H9 (cell line): ENCODE measurements at regions not wholly inside any gene's neighbourhood (a gene's known extent, or its start where the extent isn't known, plus 50 kb on each side); places are given as distances from the start of the nearest gene placed in this dataset.

Experiments used
- DNase-seq: peaks from one replicate; pipeline ENCODE4 v3.0.0-alpha.2; 2017
- H2AFZ ChIP-seq: one replicate; pipeline ENCODE4 v1.6.1; 2013; ENCODE audit warnings: mild to moderate bottlenecking, low read length, control low read depth, moderate library complexity
- H2AK5ac ChIP-seq: 2 replicates; pipeline ENCODE4 v1.6.1; 2013; ENCODE audit warnings: low read length, control low read depth, mixed read lengths; ENCODE audit not compliant: insufficient read length
- H2BK120ac ChIP-seq: one replicate; pipeline ENCODE4 v1.6.1; 2013; ENCODE audit warnings: low read depth, mild to moderate bottlenecking, low read length, control low read depth, inconsistent platforms; ENCODE audit not compliant: poor library complexity, severe bottlenecking
- H2BK12ac ChIP-seq: 2 replicates; pipeline ENCODE4 v1.6.1; 2013; ENCODE audit warnings: low read length, control low read depth, mixed read lengths, low read depth; ENCODE audit not compliant: insufficient read length
- H2BK15ac ChIP-seq: 2 replicates; pipeline ENCODE4 v1.6.1; 2013; ENCODE audit warnings: low read depth, low read length, control low read depth
- H2BK20ac ChIP-seq: one replicate; pipeline ENCODE4 v1.6.1; 2013; ENCODE audit warnings: low read depth, mild to moderate bottlenecking, low read length, control low read depth, inconsistent platforms; ENCODE audit not compliant: poor library complexity, severe bottlenecking
- H2BK5ac ChIP-seq: 2 replicates; pipeline ENCODE4 v1.6.1; 2013; ENCODE audit warnings: low read length, control low read depth, mixed read lengths; ENCODE audit not compliant: insufficient read length
- H3K14ac ChIP-seq: 2 replicates; pipeline ENCODE4 v1.6.1; 2013; ENCODE audit warnings: low read length, control low read depth; ENCODE audit not compliant: insufficient read depth
- H3K18ac ChIP-seq: 2 replicates; pipeline ENCODE4 v1.6.1; 2013; ENCODE audit warnings: low read depth, mild to moderate bottlenecking, mixed read lengths, low read length, control low read depth; ENCODE audit not compliant: insufficient read length
- H3K23ac ChIP-seq: 2 replicates; pipeline ENCODE4 v1.6.1; 2013; ENCODE audit warnings: low read length, control low read depth, mixed read lengths, low read depth; ENCODE audit not compliant: insufficient read length
- H3K23me2 ChIP-seq: 2 replicates; pipeline ENCODE4 v1.6.1; 2013; ENCODE audit warnings: low read depth, mild to moderate bottlenecking, mixed read lengths, low read length, control low read depth; ENCODE audit not compliant: insufficient read length, poor library complexity, severe bottlenecking
- H3K27ac ChIP-seq: 2 replicates; pipeline ENCODE4 v1.5.1; 2013; ENCODE audit warnings: low read length, control low read depth, mixed read lengths, low read depth; ENCODE audit not compliant: insufficient read length
- H3K27me3 ChIP-seq: 2 replicates; pipeline ENCODE4 v1.6.1; 2013; ENCODE audit warnings: low read length, control low read depth, inconsistent platforms; ENCODE audit not compliant: insufficient read depth
- H3K4ac ChIP-seq: 2 replicates; pipeline ENCODE4 v1.6.1; 2013; ENCODE audit warnings: low read depth, mild to moderate bottlenecking, control low read depth, inconsistent platforms, low read length, moderate library complexity
- H3K4me1 ChIP-seq: 2 replicates; pipeline ENCODE4 v1.6.1; 2013; ENCODE audit warnings: low read length, control low read depth, inconsistent platforms; ENCODE audit not compliant: insufficient read depth
- H3K4me2 ChIP-seq: 2 replicates; pipeline ENCODE4 v1.6.1; 2013; ENCODE audit warnings: low read length, control low read depth, mixed read lengths; ENCODE audit not compliant: insufficient read length, insufficient read depth
- H3K56ac ChIP-seq: 2 replicates; pipeline ENCODE4 v1.6.1; 2013; ENCODE audit warnings: low read depth, mild to moderate bottlenecking, mixed read lengths, low read length, control low read depth; ENCODE audit not compliant: insufficient read length
- H3K79me1 ChIP-seq: 2 replicates; pipeline ENCODE4 v1.6.1; 2013; ENCODE audit warnings: low read depth, mild to moderate bottlenecking, moderate library complexity, low read length, control low read depth, inconsistent platforms; ENCODE audit not compliant: insufficient read depth, poor library complexity, severe bottlenecking
- H3K79me2 ChIP-seq: 2 replicates; pipeline ENCODE4 v1.6.1; 2013; ENCODE audit warnings: low read length, control low read depth, inconsistent platforms; ENCODE audit not compliant: insufficient read depth
- H3K9ac ChIP-seq: 2 replicates; pipeline ENCODE4 v1.6.1; 2013; ENCODE audit warnings: low read length, control low read depth, mixed read lengths; ENCODE audit not compliant: insufficient read length; ENCODE audit errors: extremely low read depth
- H3K9me3 ChIP-seq: one replicate; pipeline ENCODE4 v1.6.1; 2013; ENCODE audit warnings: low read depth, low read length, inconsistent platforms; ENCODE audit not compliant: control insufficient read depth
- H3T11ph ChIP-seq: one replicate; pipeline ENCODE4 v1.6.1; 2013; ENCODE audit warnings: mild to moderate bottlenecking, low read length, control low read depth, inconsistent platforms
- H4K20me1 ChIP-seq: one replicate; pipeline ENCODE4 v1.6.1; 2013; ENCODE audit not compliant: control insufficient read depth, insufficient read length, insufficient read depth
- H4K5ac ChIP-seq: 2 replicates; pipeline ENCODE4 v1.6.1; 2013; ENCODE audit warnings: low read depth, mild to moderate bottlenecking, mixed read lengths, low read length, control low read depth; ENCODE audit not compliant: insufficient read length
- H4K8ac ChIP-seq: replicated peaks from 2 replicates; pipeline ENCODE4 v1.6.1; 2013; ENCODE audit warnings: low read length, control low read depth, mixed read lengths, low read depth; ENCODE audit not compliant: insufficient read length
- H4K91ac ChIP-seq: 2 replicates; pipeline ENCODE4 v1.6.1; 2013; ENCODE audit warnings: low read depth, mild to moderate bottlenecking, moderate library complexity, mixed read lengths, low read length, control low read depth; ENCODE audit not compliant: insufficient read length
- H3K27ac Mint-ChIP-seq, 3 experiments: 2 replicates in 2 of 3; 3 replicates in 1 of 3; pipeline ENCODE4 v1.8.0; 2020 to 2021; ENCODE audit warnings: mixed read lengths in 3 of 3, mild to moderate bottlenecking in 1 of 3, moderate library complexity in 1 of 3
- H3K27me3 Mint-ChIP-seq: 2 replicates; pipeline ENCODE4 v1.8.0; 2021; ENCODE audit warnings: low read depth, mild to moderate bottlenecking, moderate library complexity, mixed read lengths
- H3K36me3 Mint-ChIP-seq, 3 experiments: 2 replicates in 2 of 3; 3 replicates in 1 of 3; pipeline ENCODE4 v1.8.0; 2020 to 2021; ENCODE audit warnings: low read depth in 3 of 3, mixed read lengths in 3 of 3; ENCODE audit not compliant: insufficient read depth in 1 of 3
- H3K4me1 Mint-ChIP-seq, 2 experiments: 2 replicates each; pipeline ENCODE4 v1.8.0; 2020; ENCODE audit warnings: mixed read lengths in 2 of 2
- H3K4me3 Mint-ChIP-seq, 2 experiments: 2 replicates in 1 of 2; 3 replicates in 1 of 2; pipeline ENCODE4 v1.8.0; 2020 to 2021; ENCODE audit warnings: mild to moderate bottlenecking in 2 of 2, mixed read lengths in 2 of 2, moderate library complexity in 1 of 2
- H3K9me3 Mint-ChIP-seq, 2 experiments: 2 replicates in 1 of 2; 3 replicates in 1 of 2; pipeline ENCODE4 v1.8.0; 2020; ENCODE audit warnings: mild to moderate bottlenecking in 2 of 2, mixed read lengths in 2 of 2, moderate library complexity in 1 of 2
- WGBS: extraction: QIAGEN DNeasy Blood & Tissue Kit; methylation state at CpG from one replicate; pipeline ENCODE4 v1.1.7; 2013; ENCODE audit warnings: missing lambda C conversion rate, low lambda C conversion rate, mixed read lengths; ENCODE audit not compliant: insufficient read length; ENCODE audit errors: extremely low coverage; 5-methylcytosine and 5-hydroxymethylcytosine counted together
- TF ChIP-seq, protein P1 (sequence below): fragments of 200-600 bp; sonication (generic); conservative IDR thresholded peaks from 3 replicates; pipeline ENCODE4 v1.8.0; 2021; ENCODE audit warnings: antibody characterized with exemption, mild to moderate bottlenecking

DNA sequence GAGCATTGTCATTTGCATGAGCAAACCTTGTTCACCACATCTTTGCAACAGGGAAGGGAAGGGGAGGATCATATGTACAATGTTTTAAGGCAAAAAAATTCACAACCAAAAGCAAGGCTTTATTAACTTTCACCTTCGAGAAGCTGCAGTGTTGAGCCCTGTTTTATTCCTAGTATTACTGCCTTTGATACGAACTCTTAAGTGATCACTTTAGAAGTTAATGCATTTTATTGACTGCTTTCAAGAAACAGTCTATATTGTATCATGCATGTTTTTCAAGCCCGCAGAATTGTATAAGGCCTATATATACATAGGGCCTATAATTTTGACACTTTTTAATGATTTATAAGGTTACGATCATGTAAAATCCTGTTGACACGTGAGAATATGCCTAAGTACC lies 117.5 kb upstream of the VPREB1 start:
- Histone ChIP-seq H4K8ac (no peak overlapping the region), H2AFZ (no peak overlapping the region), H2BK120ac (no peak overlapping the region), H3K23ac (no peak overlapping the region), H3K56ac (no peak overlapping the region), H3K9ac (no peak overlapping the region), H3K27ac (no peak overlapping the region), H4K91ac (no peak overlapping the region), H3K79me1 (no peaks in the 10 kb centered on the region), H2BK5ac (no peak overlapping the region), H3K4me2 (no peak overlapping the region), H3K4me1 (no peaks in the 10 kb centered on the region), H3K18ac (no peak overlapping the region), H2BK20ac (no peak overlapping the region), H3K23me2 (no peaks in the 10 kb centered on the region), H3K14ac (no peak overlapping the region), H2BK15ac (no peak overlapping the region), H2BK12ac (no peak overlapping the region), H3K27me3 (peaks cover 33% of the 10 kb centered on the region; the same call in 1 of the 2 replicates), H3K79me2 (no peaks in the 10 kb centered on the region), H4K20me1 (no peaks in the 10 kb centered on the region), H3K4ac (no peak overlapping the region), H4K5ac (no peak overlapping the region), H3K9me3 (no peaks in the 10 kb centered on the region), H3T11ph (no peak overlapping the region), H2AK5ac (no peak overlapping the region)
- no peak for DNase-seq
- peaks cover 0 to 3% (median 0%) of the 10 kb centered on the region in 3 experiments; a peak in 2 of 7 replicates for H3K36me3 Mint-ChIP-seq
- H3K9me3 Mint-ChIP-seq = peaks cover 3 to 7% of the 10 kb centered on the region in 2 experiments; a peak in 4 of 5 replicates
- TF ChIP-seq, protein P1, sequence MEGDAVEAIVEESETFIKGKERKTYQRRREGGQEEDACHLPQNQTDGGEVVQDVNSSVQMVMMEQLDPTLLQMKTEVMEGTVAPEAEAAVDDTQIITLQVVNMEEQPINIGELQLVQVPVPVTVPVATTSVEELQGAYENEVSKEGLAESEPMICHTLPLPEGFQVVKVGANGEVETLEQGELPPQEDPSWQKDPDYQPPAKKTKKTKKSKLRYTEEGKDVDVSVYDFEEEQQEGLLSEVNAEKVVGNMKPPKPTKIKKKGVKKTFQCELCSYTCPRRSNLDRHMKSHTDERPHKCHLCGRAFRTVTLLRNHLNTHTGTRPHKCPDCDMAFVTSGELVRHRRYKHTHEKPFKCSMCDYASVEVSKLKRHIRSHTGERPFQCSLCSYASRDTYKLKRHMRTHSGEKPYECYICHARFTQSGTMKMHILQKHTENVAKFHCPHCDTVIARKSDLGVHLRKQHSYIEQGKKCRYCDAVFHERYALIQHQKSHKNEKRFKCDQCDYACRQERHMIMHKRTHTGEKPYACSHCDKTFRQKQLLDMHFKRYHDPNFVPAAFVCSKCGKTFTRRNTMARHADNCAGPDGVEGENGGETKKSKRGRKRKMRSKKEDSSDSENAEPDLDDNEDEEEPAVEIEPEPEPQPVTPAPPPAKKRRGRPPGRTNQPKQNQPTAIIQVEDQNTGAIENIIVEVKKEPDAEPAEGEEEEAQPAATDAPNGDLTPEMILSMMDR = no peak
- H3K27me3 Mint-ChIP-seq = peaks cover 97% of the 10 kb centered on the region
- WGBS = no CpG with 5 or more reads among the region's 5 CpGs
- peaks cover 13 to 27% of the 10 kb centered on the region in 2 experiments for H3K4me1 Mint-ChIP-seq
- H3K4me3 Mint-ChIP-seq = no peak overlapping the region
- H3K27ac Mint-ChIP-seq = no peak overlapping the region
